ENCODE measurements at regions not wholly inside any gene's neighbourhood (a gene's known extent, or its start where the extent isn't known, plus 50 kb on each side); places are given as distances from the start of the nearest gene placed in this dataset.
A peak's percentile ranks its signal among the peaks of the same experiment; 100 is the strongest.

GRCh38 chr11:15901054-15901453, 455.3 kb downstream of the SOX6 start:
- no peak overlapping the region for H3K4me3 ChIP-seq (ENCODE audit: low read depth in 1 of 3, low read length in 3 of 3)
- H3K4me1 ChIP-seq (ENCODE audit: control insufficient read depth in 3 of 3, insufficient read depth in 2 of 3, low read depth in 1 of 3, low read length in 2 of 3) = peaks cover 0 to 7% (median 0%) of the 10 kb centered on the region in 3 donors
- H3K36me3 ChIP-seq (ENCODE audit: control insufficient read depth in 3 of 3, insufficient read depth in 2 of 3, low read depth in 1 of 3, low read length in 3 of 3) = no peaks in the 10 kb centered on the region
- FAIRE-seq (no peak), DNase-seq (no peak)
- no peak overlapping the region for H3K27ac ChIP-seq (ENCODE audit: low read depth in 1 of 3, low read length in 2 of 3)
- no peaks in the 10 kb centered on the region for H3K9me3 ChIP-seq (ENCODE audit: control insufficient read depth in 2 of 2, insufficient read depth in 1 of 2, low read depth in 1 of 2, low read length in 1 of 2)
- WGBS, 3 donors = 78 to 90% (median 82%) methylated on average over 6 of the region's 6 CpGs
- H3K27me3 ChIP-seq (ENCODE audit: control insufficient read depth in 3 of 3, insufficient read depth in 3 of 3, low read length in 3 of 3) = no peaks in the 10 kb centered on the region

DNA sequence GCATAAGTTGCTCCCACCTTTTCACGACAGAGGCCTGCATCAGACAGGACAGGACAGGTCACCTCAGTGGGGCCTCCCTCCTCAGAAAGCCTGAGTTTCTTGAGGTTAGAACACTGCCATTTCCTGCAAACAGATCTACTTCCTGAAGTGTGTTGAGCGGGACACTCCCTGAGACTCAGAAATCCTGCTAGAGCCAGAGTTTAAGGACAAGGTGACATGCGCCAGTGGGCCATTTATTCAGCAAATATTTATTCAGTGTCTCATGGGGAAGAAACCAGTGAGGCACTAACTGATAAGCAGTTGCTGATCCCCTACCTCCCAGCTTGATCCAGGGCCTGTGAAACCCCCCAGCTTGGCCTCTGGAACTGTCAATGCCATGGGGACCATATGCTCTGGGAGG, 454.6 kb downstream of the SOX6 start:
- no peak overlapping the region for H3K4me3 ChIP-seq (ENCODE audit: low read depth in 1 of 3, low read length in 3 of 3)
- H3K9me3 ChIP-seq (ENCODE audit: control insufficient read depth in 2 of 2, insufficient read depth in 1 of 2, low read depth in 1 of 2, low read length in 1 of 2) = no peaks in the 10 kb centered on the region
- H3K36me3 ChIP-seq (ENCODE audit: control insufficient read depth in 3 of 3, insufficient read depth in 2 of 3, low read depth in 1 of 3, low read length in 3 of 3) = no peaks in the 10 kb centered on the region
- H3K4me1 ChIP-seq (ENCODE audit: control insufficient read depth in 3 of 3, insufficient read depth in 2 of 3, low read depth in 1 of 3, low read length in 2 of 3) = peaks cover 0 to 7% (median 0%) of the 10 kb centered on the region in 3 donors
- peak; percentile 30 to 56 for DNase-seq
- WGBS, 3 donors = 80 to 86% (median 82%) methylated on average over 3 of the region's 3 CpGs
- FAIRE-seq = no peak
- H3K27ac ChIP-seq (ENCODE audit: low read depth in 1 of 3, low read length in 2 of 3) = peak overlapping the region in 1 of 3 donors; percentile 2
- no peaks in the 10 kb centered on the region for H3K27me3 ChIP-seq (ENCODE audit: control insufficient read depth in 3 of 3, insufficient read depth in 3 of 3, low read length in 3 of 3)

DNA sequence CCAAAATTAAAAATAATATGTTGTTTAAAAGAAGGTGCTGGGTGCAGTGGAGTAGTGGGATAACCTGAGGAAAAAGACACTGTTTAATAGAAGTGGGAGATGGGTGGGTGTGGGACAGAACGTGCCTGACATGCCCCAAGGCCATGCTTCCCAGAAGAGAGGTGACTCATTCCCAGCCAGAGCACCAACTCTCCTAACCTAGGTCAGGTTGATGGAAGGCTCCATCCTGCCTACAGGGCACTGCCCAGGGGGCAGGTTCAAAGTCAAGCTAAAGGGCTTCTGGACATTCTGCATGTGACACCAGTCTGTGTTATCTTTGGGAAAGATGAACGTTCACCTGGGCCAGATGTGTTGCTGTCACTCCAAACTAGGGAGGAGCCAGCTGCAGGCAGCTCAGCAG, 453.1 kb downstream of the SOX6 start:
- 27 to 57% (median 37%) methylated on average over 2 of the region's 2 CpGs for WGBS, 3 donors

DNA sequence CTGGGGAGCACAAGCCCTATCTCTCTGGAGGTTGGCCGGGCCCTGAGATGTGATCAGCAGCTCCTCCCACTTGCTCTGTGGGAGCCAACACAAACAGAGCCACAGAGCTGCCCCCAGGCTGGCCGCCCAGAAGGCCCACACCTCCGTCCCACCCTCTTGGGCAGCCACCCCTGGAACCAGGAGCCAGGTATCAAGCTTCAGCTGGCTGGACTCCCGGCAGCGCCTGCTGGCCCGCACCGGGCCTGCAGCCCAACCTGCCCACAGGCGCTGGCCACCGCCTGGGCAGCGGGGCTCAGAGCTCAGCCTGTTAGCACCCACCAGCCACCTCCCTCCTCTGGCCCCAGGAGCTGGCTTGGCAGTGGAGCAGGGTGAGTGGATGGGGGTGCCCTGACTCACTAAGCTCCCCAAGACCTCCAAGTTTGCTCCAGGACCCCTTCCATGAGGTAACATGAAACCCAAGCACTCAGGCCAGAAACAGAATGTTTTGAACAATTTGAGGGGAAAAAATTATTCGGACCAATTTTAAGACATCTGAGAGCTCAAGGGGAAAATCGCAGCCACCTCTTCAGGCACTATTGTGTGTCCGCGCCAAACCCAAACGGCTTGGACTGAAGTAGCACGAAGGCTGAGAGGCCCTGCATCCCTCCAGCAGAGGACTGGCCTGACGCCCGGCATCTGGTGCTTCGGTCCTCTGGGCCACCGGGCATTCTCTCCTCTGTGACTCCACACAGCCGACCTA, 450.8 kb downstream of the SOX6 start:
- no peaks in the 10 kb centered on the region for H3K36me3 ChIP-seq (ENCODE audit: control insufficient read depth in 3 of 3, insufficient read depth in 2 of 3, low read depth in 1 of 3, low read length in 3 of 3)
- no peak overlapping the region for H3K27ac ChIP-seq (ENCODE audit: low read depth in 1 of 3, low read length in 2 of 3)
- H3K4me1 ChIP-seq (ENCODE audit: control insufficient read depth in 3 of 3, insufficient read depth in 2 of 3, low read depth in 1 of 3, low read length in 2 of 3) = peaks cover 0 to 7% (median 0%) of the 10 kb centered on the region in 3 donors
- no peaks in the 10 kb centered on the region for H3K27me3 ChIP-seq (ENCODE audit: control insufficient read depth in 3 of 3, insufficient read depth in 3 of 3, low read length in 3 of 3)
- WGBS, 3 donors = 89 to 92% (median 89%) methylated on average over 21 of the region's 21 CpGs
- FAIRE-seq = no peak
- no peak overlapping the region for H3K4me3 ChIP-seq (ENCODE audit: low read depth in 1 of 3, low read length in 3 of 3)
- no peak for DNase-seq
- H3K9me3 ChIP-seq (ENCODE audit: control insufficient read depth in 2 of 2, insufficient read depth in 1 of 2, low read depth in 1 of 2, low read length in 1 of 2) = no peaks in the 10 kb centered on the region

More for the DNA sequence above, 453.1 kb downstream of the SOX6 start:
- Histone ChIP-seq H3K27ac (ENCODE audit: low read depth in 1 of 3, low read length in 2 of 3) (no peak overlapping the region), H3K4me1 (ENCODE audit: control insufficient read depth in 3 of 3, insufficient read depth in 2 of 3, low read depth in 1 of 3, low read length in 2 of 3) (peaks cover 0 to 7% (median 0%) of the 10 kb centered on the region in 3 donors), H3K36me3 (ENCODE audit: control insufficient read depth in 3 of 3, insufficient read depth in 2 of 3, low read depth in 1 of 3, low read length in 3 of 3) (no peaks in the 10 kb centered on the region), H3K27me3 (ENCODE audit: control insufficient read depth in 3 of 3, insufficient read depth in 3 of 3, low read length in 3 of 3) (no peaks in the 10 kb centered on the region), H3K4me3 (ENCODE audit: low read depth in 1 of 3, low read length in 3 of 3) (no peak overlapping the region), H3K9me3 (ENCODE audit: control insufficient read depth in 2 of 2, insufficient read depth in 1 of 2, low read depth in 1 of 2, low read length in 1 of 2) (no peaks in the 10 kb centered on the region)
- DNase-seq (no peak), FAIRE-seq (no peak)

DNA sequence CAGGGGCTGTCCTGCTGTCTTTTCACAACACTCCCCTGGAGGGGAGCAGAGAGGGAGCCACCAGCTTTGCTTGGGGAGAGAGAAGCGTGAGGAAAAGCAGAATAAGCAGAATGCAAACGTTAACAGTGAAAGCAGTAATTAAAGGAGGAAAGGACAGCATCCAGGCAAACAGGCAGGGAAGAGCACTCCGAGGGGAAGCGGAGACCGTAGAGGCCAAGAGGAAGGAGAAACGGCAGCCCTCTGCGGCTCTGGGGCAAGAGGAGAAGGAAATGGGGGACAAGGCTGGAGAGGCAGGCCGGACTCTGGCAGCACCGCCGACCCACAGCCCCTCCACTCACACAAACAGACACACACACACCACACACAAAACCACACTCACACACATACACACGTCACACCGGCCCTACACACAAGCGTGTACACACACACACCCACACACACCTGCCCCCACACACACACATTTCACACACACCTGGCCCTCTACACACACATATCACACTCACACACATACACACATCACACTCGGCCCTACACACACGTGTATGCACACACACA, 449.8 kb downstream of the SOX6 start:
- no peaks in the 10 kb centered on the region for H3K27me3 ChIP-seq (ENCODE audit: control insufficient read depth in 3 of 3, insufficient read depth in 3 of 3, low read length in 3 of 3)
- no peaks in the 10 kb centered on the region for H3K36me3 ChIP-seq (ENCODE audit: control insufficient read depth in 3 of 3, insufficient read depth in 2 of 3, low read depth in 1 of 3, low read length in 3 of 3)
- no peak overlapping the region for H3K27ac ChIP-seq (ENCODE audit: low read depth in 1 of 3, low read length in 2 of 3)
- no peak for FAIRE-seq
- no peak for DNase-seq
- 84 to 95% (median 88%) methylated on average over 13 to 15 of the region's 15 CpGs for WGBS, 3 donors
- peaks cover 0 to 4% (median 0%) of the 10 kb centered on the region in 3 donors for H3K4me1 ChIP-seq (ENCODE audit: control insufficient read depth in 3 of 3, insufficient read depth in 2 of 3, low read depth in 1 of 3, low read length in 2 of 3)
- H3K9me3 ChIP-seq (ENCODE audit: control insufficient read depth in 2 of 2, insufficient read depth in 1 of 2, low read depth in 1 of 2, low read length in 1 of 2) = no peaks in the 10 kb centered on the region
- H3K4me3 ChIP-seq (ENCODE audit: low read depth in 1 of 3, low read length in 3 of 3) = no peak overlapping the region

DNA sequence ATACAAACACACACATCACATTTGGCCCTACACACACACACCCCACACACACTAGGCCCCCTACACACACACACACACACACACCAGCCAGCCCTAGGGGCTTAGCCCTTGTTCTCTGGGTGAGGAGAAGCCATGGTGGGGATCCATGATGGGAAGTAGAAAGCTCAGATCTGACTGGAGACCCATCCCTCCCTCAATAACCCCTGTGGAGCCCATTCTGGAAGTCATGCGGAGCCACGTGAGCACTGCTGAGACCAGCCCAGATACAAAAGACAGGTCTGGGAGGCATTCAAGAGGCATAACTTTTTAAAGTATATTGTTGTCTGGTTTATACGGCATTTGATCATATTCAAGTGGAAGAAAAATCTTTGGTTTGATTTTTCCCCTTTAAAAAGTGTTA, 448.5 kb downstream of the SOX6 start:
- 93% methylated on average over 3 of the region's 3 CpGs for WGBS, 3 donors

GRCh38 chr11:15909937-15910598, 446.3 kb downstream of the SOX6 start:
- H3K9me3 ChIP-seq (ENCODE audit: control insufficient read depth in 2 of 2, insufficient read depth in 1 of 2, low read depth in 1 of 2, low read length in 1 of 2) = no peaks in the 10 kb centered on the region
- H3K36me3 ChIP-seq (ENCODE audit: control insufficient read depth in 3 of 3, insufficient read depth in 2 of 3, low read depth in 1 of 3, low read length in 3 of 3) = no peaks in the 10 kb centered on the region
- no peaks in the 10 kb centered on the region for H3K27me3 ChIP-seq (ENCODE audit: control insufficient read depth in 3 of 3, insufficient read depth in 3 of 3, low read length in 3 of 3)
- DNase-seq (no peak), FAIRE-seq (no peak)
- H3K4me3 ChIP-seq (ENCODE audit: low read depth in 1 of 3, low read length in 3 of 3) = no peak overlapping the region
- H3K4me1 ChIP-seq (ENCODE audit: control insufficient read depth in 3 of 3, insufficient read depth in 2 of 3, low read depth in 1 of 3, low read length in 2 of 3) = no peaks in the 10 kb centered on the region
- 77 to 85% (median 78%) methylated on average over 11 of the region's 11 CpGs for WGBS, 3 donors
- H3K27ac ChIP-seq (ENCODE audit: low read depth in 1 of 3, low read length in 2 of 3) = no peak overlapping the region

More for the DNA sequence above, 448.5 kb downstream of the SOX6 start:
- Histone ChIP-seq H3K27me3 (ENCODE audit: control insufficient read depth in 3 of 3, insufficient read depth in 3 of 3, low read length in 3 of 3) (no peaks in the 10 kb centered on the region), H3K27ac (ENCODE audit: low read depth in 1 of 3, low read length in 2 of 3) (no peak overlapping the region), H3K36me3 (ENCODE audit: control insufficient read depth in 3 of 3, insufficient read depth in 2 of 3, low read depth in 1 of 3, low read length in 3 of 3) (no peaks in the 10 kb centered on the region), H3K4me1 (ENCODE audit: control insufficient read depth in 3 of 3, insufficient read depth in 2 of 3, low read depth in 1 of 3, low read length in 2 of 3) (no peaks in the 10 kb centered on the region), H3K9me3 (ENCODE audit: control insufficient read depth in 2 of 2, insufficient read depth in 1 of 2, low read depth in 1 of 2, low read length in 1 of 2) (no peaks in the 10 kb centered on the region), H3K4me3 (ENCODE audit: low read depth in 1 of 3, low read length in 3 of 3) (no peak overlapping the region)
- DNase-seq (no peak), FAIRE-seq (no peak)

DNA sequence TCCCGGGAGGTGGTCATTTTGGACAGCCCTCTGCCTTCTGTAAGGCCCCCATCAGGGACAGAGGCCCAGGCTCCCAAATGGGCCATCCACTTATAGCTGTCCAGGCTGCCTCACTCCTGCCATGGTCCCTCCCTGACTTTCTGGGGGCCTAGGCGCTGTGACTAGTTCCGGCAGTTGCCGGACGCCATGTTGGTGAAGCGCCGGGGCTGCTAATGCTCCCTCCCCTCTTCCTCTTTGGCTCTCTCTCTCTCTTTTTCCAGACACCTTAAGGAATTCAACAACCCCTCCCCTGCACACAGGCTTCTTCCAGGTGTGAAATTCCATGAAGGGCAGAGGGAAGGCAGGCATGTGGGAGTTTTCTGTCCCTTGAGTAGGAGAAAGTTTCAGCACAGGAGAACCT, 445.6 kb downstream of the SOX6 start:
- H3K27ac ChIP-seq (ENCODE audit: low read depth in 1 of 3, low read length in 2 of 3) = no peak overlapping the region
- no peak for FAIRE-seq
- WGBS, 3 donors = 96 to 98% (median 96%) methylated on average over 7 of the region's 7 CpGs
- H3K4me3 ChIP-seq (ENCODE audit: low read depth in 1 of 3, low read length in 3 of 3) = no peak overlapping the region
- H3K4me1 ChIP-seq (ENCODE audit: control insufficient read depth in 3 of 3, insufficient read depth in 2 of 3, low read depth in 1 of 3, low read length in 2 of 3) = no peaks in the 10 kb centered on the region
- DNase-seq = no peak
- H3K36me3 ChIP-seq (ENCODE audit: control insufficient read depth in 3 of 3, insufficient read depth in 2 of 3, low read depth in 1 of 3, low read length in 3 of 3) = no peaks in the 10 kb centered on the region
- H3K9me3 ChIP-seq (ENCODE audit: control insufficient read depth in 2 of 2, insufficient read depth in 1 of 2, low read depth in 1 of 2, low read length in 1 of 2) = peaks cover 0 to 4% of the 10 kb centered on the region in 2 donors
- H3K27me3 ChIP-seq (ENCODE audit: control insufficient read depth in 3 of 3, insufficient read depth in 3 of 3, low read length in 3 of 3) = no peaks in the 10 kb centered on the region

Measured in small intestine (tissue), 7 donors.